HCT116 (cell line): ENCODE measurements at regions not wholly inside any gene's neighbourhood (a gene's known extent, or its start where the extent isn't known, plus 50 kb on each side); places are given as distances from the start of the nearest gene placed in this dataset.

Experiments
- ATAC-seq: fragments of 200-7000 bp; cut with Tn5 transposase; 2 replicates; pipeline ENCODE4 v1.9.1; 2020; ENCODE audit warnings: mild to moderate bottlenecking, moderate library complexity
- BruUV-seq: library from RNA; stranded (reverse); fragments of 400-500 nt; replicated peaks from 2 replicates; lab custom pipeline; 2021; lab: Mats Ljungman, UMichigan
- CTCF ChIA-PET: fragments of 300-600 bp; sonication (Branson Sonifier 250); formaldehyde crosslinking; loops from one replicate; lab custom pipeline; 2021; ENCODE audit warnings: antibody characterized with exemption; lab: Charles Lee
- POLR2A ChIA-PET: fragments of 300-600, 350-600 bp; sonication (Branson Sonifier 250); formaldehyde crosslinking; loops from one replicate; lab custom pipeline; 2021; ENCODE audit warnings: antibody characterized with exemption; lab: Charles Lee
- RAD21 ChIA-PET, 2 experiments: fragments of 300-600 bp; sonication (Branson Sonifier 250); formaldehyde crosslinking; loops; one replicate each; lab custom pipeline; 2023; ENCODE audit warnings: low total read pairs in 2 of 2; ENCODE audit not compliant: uncharacterized antibody in 2 of 2, unreplicated experiment in 2 of 2, low non-redundant PET in 1 of 2; lab: Charles Lee
- DNase-seq: peaks from one replicate; pipeline ENCODE4 v3.0.0-alpha.2; 2010; ENCODE audit warnings: low read depth, low spot score
- H2AFZ ChIP-seq: fragments of 200-600 bp; shearing (Covaris generic), sonication (generic); 2 replicates; pipeline ENCODE4 v1.6.1; 2017; ENCODE audit warnings: low read depth, mixed run types, mixed read lengths, antibody characterized with exemption, low read length; ENCODE audit not compliant: poor library complexity, severe bottlenecking
- H3K27ac ChIP-seq: 2 replicates; pipeline ENCODE4 v1.5.1; 2012; ENCODE audit warnings: low read depth, low read length
- H3K27me3 ChIP-seq: fragments of 200-600 bp; sonication (generic); 2 replicates; pipeline ENCODE4 v1.6.1; 2016; ENCODE audit warnings: mixed run types, low read length, mixed read lengths; ENCODE audit not compliant: insufficient read depth
- H3K36me3 ChIP-seq, 2 experiments: fragments of 200-500 bp in 1 of 2; fragments of 200-600 bp in 1 of 2; sonication (Bioruptor generic) in 1 of 2; sonication (generic) in 1 of 2; 2 replicates each; pipeline versions ENCODE4 v1.5.1 to v1.6.1; 2014 to 2016; ENCODE audit warnings: low read length in 2 of 2, inconsistent platforms in 1 of 2, mixed read lengths in 1 of 2, mixed run types in 1 of 2; ENCODE audit not compliant: insufficient read depth in 2 of 2, control insufficient read depth in 1 of 2
- H3K4me1 ChIP-seq, 2 experiments: fragments of 200-600 bp in 1 of 2; sonication (generic) in 1 of 2; 2 replicates each; pipeline versions ENCODE4 v1.5.1 to v1.6.1; 2012 to 2017; ENCODE audit warnings: low read length in 2 of 2, inconsistent platforms in 1 of 2, mild to moderate bottlenecking in 1 of 2, mixed read lengths in 1 of 2, mixed run types in 1 of 2, moderate library complexity in 1 of 2; ENCODE audit not compliant: insufficient read depth in 2 of 2, control insufficient read depth in 1 of 2
- H3K4me2 ChIP-seq: fragments of 200-600 bp; sonication (generic); 2 replicates; pipeline ENCODE4 v1.6.1; 2017; ENCODE audit warnings: mixed run types, low read length, mixed read lengths
- H3K4me3 ChIP-seq, 2 experiments: fragments of 200-600 bp in 1 of 2; sonication (generic) in 1 of 2; replicated peaks in 1 of 2; 2 replicates each; pipeline ENCODE4 v1.5.1; 2011 to 2016; ENCODE audit warnings: low read length in 2 of 2, control low read depth in 1 of 2, low read depth in 1 of 2, mild to moderate bottlenecking in 1 of 2, mixed read lengths in 1 of 2, mixed run types in 1 of 2
- H3K79me2 ChIP-seq: fragments of 200-600 bp; sonication (generic); 2 replicates; pipeline ENCODE4 v1.6.1; 2017; ENCODE audit warnings: mild to moderate bottlenecking, mixed run types, low read length, moderate library complexity, mixed read lengths; ENCODE audit not compliant: insufficient read depth
- H3K9ac ChIP-seq: fragments of 200-600 bp; sonication (generic); 2 replicates; pipeline ENCODE4 v1.6.1; 2016; ENCODE audit warnings: low read length, mixed read lengths
- H3K9me2 ChIP-seq: fragments of 200-600 bp; sonication (generic), shearing (Covaris generic); 2 replicates; pipeline ENCODE4 v1.6.1; 2017; ENCODE audit warnings: mixed run types, mild to moderate bottlenecking, moderate library complexity; ENCODE audit not compliant: insufficient read depth
- H3K9me3 ChIP-seq, 2 experiments: fragments of 200-500 bp in 1 of 2; fragments of 200-600 bp in 1 of 2; sonication (Bioruptor generic) in 1 of 2; sonication (generic) in 1 of 2; 2 replicates each; pipeline ENCODE4 v1.6.1; 2014 to 2017; ENCODE audit warnings: low read length in 2 of 2, mixed read lengths in 2 of 2, inconsistent platforms in 1 of 2, low read depth in 1 of 2, mild to moderate bottlenecking in 1 of 2, mixed run types in 1 of 2, moderate library complexity in 1 of 2; ENCODE audit not compliant: control insufficient read depth in 1 of 2, insufficient read depth in 1 of 2
- H4K20me1 ChIP-seq: fragments of 200-600 bp; sonication (generic), shearing (Covaris generic); 2 replicates; pipeline ENCODE4 v1.6.1; 2017; ENCODE audit warnings: mixed run types, mild to moderate bottlenecking, moderate library complexity; ENCODE audit not compliant: insufficient read depth
- ATF3 ChIP-seq: IDR thresholded peaks from 2 replicates; pipeline ENCODE4 v1.6.1; 2012
- CBX3 ChIP-seq: IDR thresholded peaks from 2 replicates; pipeline ENCODE4 v1.6.1; 2012; ENCODE audit warnings: low read depth
- CTCF ChIP-seq, 3 experiments: fragments of 200-600 bp in 1 of 3; sonication (generic) in 1 of 3; IDR thresholded peaks in 2 of 3; conservative IDR thresholded peaks in 1 of 3; 2 replicates each; pipeline ENCODE4 v1.5.1; 2012 to 2017; ENCODE audit warnings: low read depth in 2 of 3, low read length in 2 of 3, antibody characterized with exemption in 1 of 3, borderline replicate concordance in 1 of 3, control low read depth in 1 of 3, mild to moderate bottlenecking in 1 of 3, mixed read lengths in 1 of 3, mixed run types in 1 of 3, moderate library complexity in 1 of 3; ENCODE audit not compliant: insufficient read depth in 1 of 3
- EZH2 ChIP-seq: fragments of 200-600 bp; sonication (generic); IDR thresholded peaks from 2 replicates; pipeline ENCODE4 v1.6.1; 2017; ENCODE audit warnings: antibody characterized with exemption, mixed run types
- JUND ChIP-seq: IDR thresholded peaks from 2 replicates; pipeline ENCODE4 v1.6.1; 2012
- POLR2AphosphoS5 ChIP-seq: IDR thresholded peaks from 2 replicates; pipeline ENCODE4 v1.6.1; 2011; ENCODE audit warnings: mild to moderate bottlenecking, low read depth, low read length, moderate library complexity
- YY1 ChIP-seq: IDR thresholded peaks from 2 replicates; pipeline ENCODE4 v1.6.1; 2011; ENCODE audit warnings: low read length, low read depth, moderate library complexity, mild to moderate bottlenecking; ENCODE audit not compliant: insufficient replicate concordance; ENCODE audit errors: extremely low read depth
- ZBTB33 ChIP-seq: IDR thresholded peaks from 2 replicates; pipeline ENCODE4 v1.6.1; 2011; ENCODE audit warnings: mild to moderate bottlenecking, low read length, moderate library complexity; ENCODE audit not compliant: insufficient replicate concordance; ENCODE audit errors: extremely low read depth
- ZFX ChIP-seq: fragments of 450-650 bp; IDR thresholded peaks from 2 replicates; pipeline ENCODE4 v1.6.1; 2017
- ZNF274 ChIP-seq: fragments of 200-500 bp; sonication (Bioruptor generic); IDR thresholded peaks from 2 replicates; pipeline ENCODE4 v1.6.1; 2014; ENCODE audit warnings: mild to moderate bottlenecking, low read depth, low read length, inconsistent platforms
- intact Hi-C: fragments of 100-400 bp; cut with micrococcal nuclease; formaldehyde crosslinking; loops from 2 replicates; pipeline ENCODE4 v1.10.0; 2022

- CTCF ChIA-PET, result no interaction called here
- H3K4me2 ChIP-seq, result no peak overlapping the region
- POLR2A ChIA-PET, result no interaction called here
Measured at GRCh38 chr9:135409286-135410200, 70.0 kb upstream of the PPP1R26 start.

More at GRCh38 chr9:135409286-135410200, 70.0 kb upstream of the PPP1R26 start:
- RAD21 ChIA-PET, result interaction anchor here in 1 of 2 experiments (1.1 kb wide), 1 partner anchor 323 kb away, joined by 3 read pairs; no protein-coding TSS in a partner anchor
- TF ChIP-seq ZFX, result no peak
- no peak for TF ChIP-seq JUND
- TF ChIP-seq ATF3, result no peak
- no peak for TF ChIP-seq POLR2AphosphoS5
- TF ChIP-seq ZBTB33, result no peak
- TF ChIP-seq EZH2, result no peak
- TF ChIP-seq ZNF274, result no peak
- TF ChIP-seq CBX3, result no peak
- no peak for TF ChIP-seq CTCF (IDR thresholded peaks at IDR 0.05 in 2 of 3, conservative IDR thresholded peaks at IDR 0.05 in 1 of 3; ENCODE audit: borderline replicate concordance in 1 of 3, insufficient read depth in 1 of 3, low read depth in 2 of 3, low read length in 2 of 3)
- no peak for TF ChIP-seq YY1
- no peak overlapping the region for H2AFZ ChIP-seq
- no peaks in the 10 kb centered on the region for H3K9me3 ChIP-seq
- H3K27me3 ChIP-seq, result peaks cover 14% of the 10 kb centered on the region; the same call in 1 of the 2 replicates
- no TSS peak for BruUV-seq
- no peak for ATAC-seq
- DNase-seq, result no peak
- H3K36me3 ChIP-seq, result no peaks in the 10 kb centered on the region
- H3K4me3 ChIP-seq, result no peak overlapping the region
- no peaks in the 10 kb centered on the region for H3K9me2 ChIP-seq
- intact Hi-C loops, result loop anchor here (5.0 kb wide), 1 partner anchor 632 kb away; no protein-coding TSS in a partner anchor
- no peak overlapping the region for H3K27ac ChIP-seq
- H3K9ac ChIP-seq, result no peak overlapping the region
- no peaks in the 10 kb centered on the region for H4K20me1 ChIP-seq
- H3K79me2 ChIP-seq, result no peaks in the 10 kb centered on the region
- peaks cover 3 to 4% of the 10 kb centered on the region in 2 experiments; a peak in 2 of 4 replicates for H3K4me1 ChIP-seq
